ENCODE measurements at regions not wholly inside any gene's neighbourhood (a gene's known extent, or its start where the extent isn't known, plus 50 kb on each side); places are given as distances from the start of the nearest gene placed in this dataset.

DNA sequence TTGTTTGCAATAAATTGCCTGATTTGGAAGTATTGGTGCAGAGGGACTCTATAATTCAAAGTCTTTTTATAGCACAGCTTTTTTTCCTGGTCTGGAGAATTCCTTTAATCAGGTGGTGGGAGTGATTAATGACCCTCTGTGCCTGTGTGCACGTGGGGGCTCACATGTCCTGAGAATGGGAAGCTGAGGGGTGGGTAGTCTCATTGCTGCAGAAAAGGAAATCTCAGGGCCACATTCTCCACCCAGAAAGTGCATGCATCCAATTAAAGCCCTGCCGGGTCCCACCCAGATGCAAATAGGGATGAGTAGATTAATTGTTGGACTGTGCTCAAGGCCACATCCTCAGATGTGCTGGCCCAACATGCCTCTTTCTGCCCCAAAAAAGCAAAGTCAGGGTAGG lies 324.7 kb downstream of the CXCL12 start:
- H3K4me1 Mint-ChIP-seq = no peaks in the 10 kb centered on the region
- no peak for ATAC-seq (ENCODE audit: low read depth in 2 of 2)

DNA sequence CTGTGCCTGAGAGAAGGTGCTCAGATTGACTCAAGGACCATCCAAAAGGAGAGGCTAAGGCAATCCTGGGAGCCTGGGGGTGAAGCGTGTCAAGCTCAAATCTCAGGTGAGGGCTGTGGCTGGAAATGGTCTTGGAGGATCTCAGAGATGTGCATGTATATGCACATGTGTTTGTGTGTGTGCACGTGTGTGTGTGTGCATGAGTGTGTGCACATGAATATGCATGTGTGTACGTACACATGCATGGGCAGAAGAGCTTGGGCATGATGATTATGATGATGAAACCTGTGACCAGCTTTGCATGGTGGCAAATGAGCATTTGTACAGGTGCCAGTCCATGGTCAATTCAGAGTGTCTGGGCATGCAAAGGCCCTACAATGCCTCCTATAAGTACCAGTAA lies 326.6 kb downstream of the CXCL12 start:
- no peaks in the 10 kb centered on the region for H3K27me3 Mint-ChIP-seq
- DNase-seq = no peak
- H3K4me1 Mint-ChIP-seq = no peaks in the 10 kb centered on the region
- peaks cover 0 to 3% (median 0%) of the 10 kb centered on the region in 7 donors for H3K9me3 Mint-ChIP-seq
- no peaks in the 10 kb centered on the region for H3K36me3 Mint-ChIP-seq
- no peak for ATAC-seq (ENCODE audit: low read depth in 2 of 2)
- no peak overlapping the region for H3K27ac Mint-ChIP-seq
- H3K4me3 Mint-ChIP-seq = no peak overlapping the region

More for the DNA sequence above, 324.7 kb downstream of the CXCL12 start:
- peaks cover 0 to 3% (median 0%) of the 10 kb centered on the region in 7 donors for H3K9me3 Mint-ChIP-seq
- H3K27ac Mint-ChIP-seq = no peak overlapping the region
- no peak for DNase-seq
- no peaks in the 10 kb centered on the region for H3K36me3 Mint-ChIP-seq
- H3K4me3 Mint-ChIP-seq = no peak overlapping the region
- H3K27me3 Mint-ChIP-seq = no peaks in the 10 kb centered on the region

GRCh38 chr10:44056967-44057805 lies 327.7 kb downstream of the CXCL12 start:
- Mint-ChIP-seq H3K27ac (no peak overlapping the region), H3K4me1 (no peaks in the 10 kb centered on the region), H3K36me3 (no peaks in the 10 kb centered on the region), H3K4me3 (no peak overlapping the region), H3K27me3 (no peaks in the 10 kb centered on the region), H3K9me3 (peaks cover 0 to 4% (median 0%) of the 10 kb centered on the region in 7 donors)
- ATAC-seq (ENCODE audit: low read depth in 2 of 2) (no peak), DNase-seq (no peak)

DNA sequence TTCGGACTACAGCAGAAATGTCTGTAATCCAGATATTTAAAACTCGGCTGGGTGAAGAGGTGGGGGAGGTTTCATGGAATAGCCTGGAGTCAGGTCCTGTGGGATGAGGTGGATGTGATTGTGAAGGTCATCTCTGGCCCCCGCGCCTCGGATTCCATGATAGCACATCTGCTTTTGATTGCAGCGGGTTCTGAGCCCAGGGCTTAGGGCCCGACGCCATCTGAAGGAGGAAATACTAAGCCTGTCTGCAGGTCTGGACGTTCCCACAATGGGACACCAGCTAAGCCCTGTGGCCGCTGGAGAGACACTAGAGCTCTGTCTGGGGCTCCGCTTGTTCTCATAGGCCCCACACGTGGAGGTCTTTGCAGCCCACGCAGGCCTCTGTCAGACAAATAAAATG lies 328.7 kb downstream of the CXCL12 start:
- Mint-ChIP-seq H3K4me3 (no peak overlapping the region), H3K36me3 (no peaks in the 10 kb centered on the region), H3K27me3 (no peaks in the 10 kb centered on the region), H3K27ac (no peak overlapping the region), H3K4me1 (no peaks in the 10 kb centered on the region), H3K9me3 (peaks cover 0 to 7% (median 0%) of the 10 kb centered on the region in 7 donors)
- ATAC-seq (ENCODE audit: low read depth in 2 of 2) (no peak), DNase-seq (no peak)

GRCh38 chr10:44054046-44054445 lies 330.9 kb downstream of the CXCL12 start:
- no peaks in the 10 kb centered on the region for H3K36me3 Mint-ChIP-seq
- ATAC-seq (ENCODE audit: low read depth in 2 of 2) (no peak), DNase-seq (no peak)
- H3K27me3 Mint-ChIP-seq = peaks cover 0 to 10% (median 6%) of the 10 kb centered on the region in 3 donors
- peak overlapping the region in 1 of 6 donors; percentile 73 for H3K27ac Mint-ChIP-seq
- no peaks in the 10 kb centered on the region for H3K4me1 Mint-ChIP-seq
- peaks cover 0 to 7% (median 0%) of the 10 kb centered on the region in 7 donors for H3K9me3 Mint-ChIP-seq
- H3K4me3 Mint-ChIP-seq = no peak overlapping the region

GRCh38 chr10:44053391-44053790 lies 331.5 kb downstream of the CXCL12 start:
- DNase-seq = no peak
- ATAC-seq (ENCODE audit: low read depth in 2 of 2) = no peak
- no peaks in the 10 kb centered on the region for H3K36me3 Mint-ChIP-seq
- no peak overlapping the region for H3K27ac Mint-ChIP-seq
- peaks cover 0 to 10% (median 6%) of the 10 kb centered on the region in 3 donors for H3K27me3 Mint-ChIP-seq
- peaks cover 0 to 7% (median 0%) of the 10 kb centered on the region in 7 donors for H3K9me3 Mint-ChIP-seq
- H3K4me1 Mint-ChIP-seq = no peaks in the 10 kb centered on the region
- no peak overlapping the region for H3K4me3 Mint-ChIP-seq

DNA sequence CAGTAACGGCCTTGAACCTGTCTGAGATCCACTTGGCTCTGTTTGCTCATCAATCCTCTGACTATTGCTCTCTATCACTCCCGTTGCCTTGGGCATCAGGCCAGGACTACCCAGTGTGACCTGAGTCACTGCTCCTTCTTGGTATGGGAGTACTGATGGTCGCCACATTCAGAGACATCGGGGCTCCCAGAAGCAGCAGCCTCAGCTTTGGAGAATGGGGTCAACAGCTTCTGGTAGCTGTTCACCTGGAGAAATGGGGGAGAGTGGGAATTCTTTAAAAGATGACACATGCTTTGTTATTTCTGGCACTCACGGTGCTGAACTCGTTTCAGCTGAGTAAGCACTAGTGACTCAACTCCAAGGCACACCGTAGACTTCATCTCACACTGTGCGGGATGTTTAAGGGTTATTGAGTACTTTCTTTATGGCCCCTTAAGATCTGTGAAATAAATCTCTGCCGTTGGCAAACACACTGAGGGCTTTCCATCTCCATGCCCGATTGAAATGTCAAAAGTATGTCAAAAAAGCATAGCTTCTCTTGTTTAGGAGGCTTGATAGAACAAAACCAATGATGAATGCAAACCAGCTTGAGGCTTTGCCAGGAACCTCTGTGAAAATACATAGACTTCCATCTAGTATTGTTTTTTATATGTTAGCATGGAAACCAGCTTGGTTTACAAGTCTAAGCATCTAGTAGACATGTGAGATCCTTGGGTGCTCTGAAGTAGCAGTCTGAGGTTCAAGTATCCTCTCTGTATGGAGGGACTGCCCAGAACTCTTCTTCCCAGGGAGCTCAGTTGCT lies 333.1 kb downstream of the CXCL12 start:
- Mint-ChIP-seq H3K36me3 (no peaks in the 10 kb centered on the region), H3K4me3 (no peak overlapping the region), H3K27ac (no peak overlapping the region), H3K4me1 (no peaks in the 10 kb centered on the region), H3K9me3 (peaks cover 0 to 7% (median 1%) of the 10 kb centered on the region in 7 donors), H3K27me3 (peaks cover 0 to 22% (median 12%) of the 10 kb centered on the region in 3 donors)
- DNase-seq (no peak), ATAC-seq (ENCODE audit: low read depth in 2 of 2) (no peak)

GRCh38 chr10:44051091-44051490 lies 333.8 kb downstream of the CXCL12 start:
- ATAC-seq (ENCODE audit: low read depth in 2 of 2) = no peak
- H3K27me3 Mint-ChIP-seq = peaks cover 0 to 22% (median 12%) of the 10 kb centered on the region in 3 donors
- H3K4me3 Mint-ChIP-seq = no peak overlapping the region

GRCh38 chr10:44049301-44050015 lies 335.4 kb downstream of the CXCL12 start:
- DNase-seq (no peak), ATAC-seq (ENCODE audit: low read depth in 2 of 2) (no peak)
- Mint-ChIP-seq H3K27ac (no peak overlapping the region), H3K4me1 (no peaks in the 10 kb centered on the region), H3K4me3 (no peak overlapping the region), H3K27me3 (peaks cover 0 to 22% (median 12%) of the 10 kb centered on the region in 3 donors), H3K9me3 (peaks cover 0 to 12% (median 2%) of the 10 kb centered on the region in 7 donors), H3K36me3 (no peaks in the 10 kb centered on the region)

More at GRCh38 chr10:44051091-44051490, 333.8 kb downstream of the CXCL12 start:
- Mint-ChIP-seq H3K9me3 (peaks cover 0 to 7% (median 2%) of the 10 kb centered on the region in 7 donors), H3K36me3 (no peaks in the 10 kb centered on the region), H3K27ac (no peak overlapping the region), H3K4me1 (no peaks in the 10 kb centered on the region)
- no peak for DNase-seq

- peaks cover 0 to 12% (median under 1%) of the 10 kb centered on the region in 7 donors for H3K9me3 Mint-ChIP-seq
- ATAC-seq (ENCODE audit: low read depth in 2 of 2) = no peak
- no peak overlapping the region for H3K4me3 Mint-ChIP-seq
- no peaks in the 10 kb centered on the region for H3K4me1 Mint-ChIP-seq
- peaks cover 0 to 22% (median 12%) of the 10 kb centered on the region in 3 donors for H3K27me3 Mint-ChIP-seq
- no peaks in the 10 kb centered on the region for H3K36me3 Mint-ChIP-seq
- no peak for DNase-seq
- H3K27ac Mint-ChIP-seq = no peak overlapping the region
Observed at GRCh38 chr10:44047361-44047760, 337.5 kb downstream of the CXCL12 start.

- Mint-ChIP-seq H3K27me3 (peaks cover 0 to 22% (median 12%) of the 10 kb centered on the region in 3 donors), H3K27ac (no peak overlapping the region), H3K36me3 (no peaks in the 10 kb centered on the region), H3K9me3 (peaks cover 0 to 7% (median 0%) of the 10 kb centered on the region in 7 donors), H3K4me1 (no peaks in the 10 kb centered on the region), H3K4me3 (no peak overlapping the region)
- DNase-seq (no peak), ATAC-seq (ENCODE audit: low read depth in 2 of 2) (no peak)
Observed at GRCh38 chr10:44046605-44047004, 338.3 kb downstream of the CXCL12 start.

GRCh38 chr10:44045020-44045419 lies 339.9 kb downstream of the CXCL12 start:
- Mint-ChIP-seq H3K27me3 (peaks cover 0 to 16% (median 6%) of the 10 kb centered on the region in 3 donors), H3K36me3 (no peaks in the 10 kb centered on the region), H3K27ac (no peak overlapping the region), H3K4me1 (no peaks in the 10 kb centered on the region), H3K9me3 (peaks cover 0 to 6% (median 4%) of the 10 kb centered on the region in 7 donors), H3K4me3 (no peak overlapping the region)
- DNase-seq (no peak), ATAC-seq (ENCODE audit: low read depth in 2 of 2) (no peak)

GRCh38 chr10:44044549-44044948 lies 340.3 kb downstream of the CXCL12 start:
- no peak overlapping the region for H3K27ac Mint-ChIP-seq
- H3K4me1 Mint-ChIP-seq = no peaks in the 10 kb centered on the region
- peaks cover 0 to 12% (median 6%) of the 10 kb centered on the region in 3 donors for H3K27me3 Mint-ChIP-seq
- H3K36me3 Mint-ChIP-seq = no peaks in the 10 kb centered on the region
- H3K9me3 Mint-ChIP-seq = peaks cover 0 to 6% (median 4%) of the 10 kb centered on the region in 7 donors
- ATAC-seq (ENCODE audit: low read depth in 2 of 2) (no peak), DNase-seq (no peak)
- H3K4me3 Mint-ChIP-seq = peak overlapping the region in 1 of 8 donors; percentile 35
